GM20431 (cell line): ENCODE measurements at regions not wholly inside any gene's neighbourhood (a gene's known extent, or its start where the extent isn't known, plus 50 kb on each side); places are given as distances from the start of the nearest gene placed in this dataset.

Source experiments
- in situ Hi-C: fragments of 300-500 bp; cut with MseI, MboI; formaldehyde crosslinking; loops from one replicate; pipeline ENCODE4 v1.15.0; 2020; ENCODE audit warnings: low sequenced_read_pairs; ENCODE audit not compliant: unreplicated experiment

GRCh38 chr2:120593921-120594686, 141.6 kb upstream of the GLI2 start:
- in situ Hi-C loops: no loop called here

GRCh38 chr2:120594856-120595685, 140.6 kb upstream of the GLI2 start:
- in situ Hi-C loops: no loop called here

- in situ Hi-C loops: no loop called here
Observed at GRCh38 chr2:120595739-120596138, 139.9 kb upstream of the GLI2 start.

DNA sequence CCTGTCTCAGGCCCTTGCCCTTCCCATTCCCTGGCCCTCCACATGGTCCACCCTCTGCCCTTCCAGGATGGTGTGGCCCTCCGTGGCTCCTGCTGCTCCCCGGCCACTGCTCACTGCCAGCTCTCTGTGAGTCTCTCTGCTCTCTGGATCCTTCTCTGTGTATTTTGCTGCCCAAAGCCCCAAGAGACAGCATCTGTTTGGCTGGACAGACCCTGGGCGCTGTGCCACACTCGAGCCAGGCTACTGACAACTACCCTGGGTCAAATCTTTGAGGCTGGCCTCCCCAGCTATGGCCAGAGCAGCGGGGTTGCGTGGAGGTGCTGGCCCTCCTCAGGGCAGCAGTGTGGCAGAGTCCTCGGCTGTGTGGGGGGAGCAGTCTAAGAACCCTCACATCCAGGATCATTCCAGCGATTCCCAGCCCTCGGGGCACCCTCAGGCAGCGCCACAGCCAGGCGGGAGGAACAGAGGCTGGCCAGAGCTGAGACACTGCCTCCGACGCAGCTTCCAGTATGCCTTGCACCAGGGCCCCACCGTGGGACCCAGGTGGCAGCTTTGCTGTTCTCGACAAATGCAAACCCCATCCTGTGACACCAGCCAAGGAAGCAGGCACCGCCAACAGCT, 139.4 kb upstream of the GLI2 start:
- in situ Hi-C loops: no loop called here

GRCh38 chr2:120596990-120597594, 138.6 kb upstream of the GLI2 start:
- in situ Hi-C loops: no loop called here

- in situ Hi-C loops: no loop called here
Observed at GRCh38 chr2:120597595-120598193, 138.0 kb upstream of the GLI2 start.

GRCh38 chr2:120598416-120598815, 137.3 kb upstream of the GLI2 start:
- in situ Hi-C loops: no loop called here

GRCh38 chr2:120599072-120599471, 136.6 kb upstream of the GLI2 start:
- in situ Hi-C loops: no loop called here

DNA sequence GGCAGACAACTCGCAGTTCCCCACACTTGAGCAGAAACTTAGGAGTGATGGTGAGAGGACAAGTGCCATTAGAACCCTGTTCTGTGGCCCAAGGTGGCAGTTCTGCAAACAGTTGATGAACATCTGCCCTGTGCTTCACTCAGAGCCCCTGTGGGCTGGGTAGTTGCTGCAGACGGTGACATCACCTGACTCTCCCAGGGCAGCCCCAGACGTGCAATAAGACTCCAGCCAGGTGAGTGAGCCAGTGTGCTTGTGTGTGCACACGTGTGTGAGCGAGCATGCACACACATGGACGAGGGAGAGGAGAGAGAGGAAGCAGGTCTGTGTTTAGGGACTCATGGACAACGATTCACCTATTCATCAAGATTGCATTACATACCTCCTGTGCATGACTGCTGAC, 136.0 kb upstream of the GLI2 start:
- in situ Hi-C loops: no loop called here

GRCh38 chr2:120600335-120600734, 135.3 kb upstream of the GLI2 start:
- in situ Hi-C loops: no loop called here

- in situ Hi-C loops: no loop called here
Observed at GRCh38 chr2:120600786-120601185, 134.9 kb upstream of the GLI2 start.

DNA sequence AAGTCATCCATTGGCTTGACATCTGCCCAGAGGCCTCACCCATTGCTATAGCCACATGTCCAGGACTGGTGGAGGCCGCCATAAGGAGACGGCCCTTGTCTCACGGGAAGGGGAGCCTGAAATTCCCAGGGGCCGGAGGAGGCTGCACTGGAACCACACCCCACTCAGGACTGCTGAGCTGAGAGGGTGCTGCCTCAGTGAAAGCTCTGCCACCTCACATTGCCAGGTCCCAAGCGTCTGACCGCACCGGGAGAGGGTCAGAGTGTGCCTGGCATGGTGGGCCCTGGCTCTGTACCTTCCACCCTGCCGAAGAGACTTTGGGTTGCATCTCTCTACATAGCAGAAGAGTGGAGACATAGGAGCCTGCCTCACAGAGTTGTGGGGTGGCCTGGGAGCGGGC, 134.1 kb upstream of the GLI2 start:
- in situ Hi-C loops: no loop called here

GRCh38 chr2:120602251-120602650, 133.4 kb upstream of the GLI2 start:
- in situ Hi-C loops: no loop called here

DNA sequence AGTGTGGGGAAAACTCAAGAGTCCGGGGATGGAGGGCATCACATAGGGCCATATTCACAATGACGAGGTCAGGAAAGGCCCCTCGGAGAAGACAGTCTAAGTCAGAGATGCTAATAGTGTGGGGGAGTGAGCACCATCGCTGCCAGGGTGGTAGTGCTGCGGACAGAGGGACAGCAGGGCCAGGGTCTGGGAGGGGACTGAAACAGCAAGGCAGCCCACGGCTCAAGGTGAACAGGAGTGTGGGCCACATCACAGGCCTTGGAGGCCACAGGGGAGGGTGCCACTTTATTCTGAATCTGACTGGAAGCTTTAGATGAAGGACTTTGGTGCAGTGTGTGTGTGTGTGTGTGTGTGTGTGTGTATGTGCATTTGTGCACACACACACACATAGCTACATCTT, 130.9 kb upstream of the GLI2 start:
- in situ Hi-C loops: no loop called here

DNA sequence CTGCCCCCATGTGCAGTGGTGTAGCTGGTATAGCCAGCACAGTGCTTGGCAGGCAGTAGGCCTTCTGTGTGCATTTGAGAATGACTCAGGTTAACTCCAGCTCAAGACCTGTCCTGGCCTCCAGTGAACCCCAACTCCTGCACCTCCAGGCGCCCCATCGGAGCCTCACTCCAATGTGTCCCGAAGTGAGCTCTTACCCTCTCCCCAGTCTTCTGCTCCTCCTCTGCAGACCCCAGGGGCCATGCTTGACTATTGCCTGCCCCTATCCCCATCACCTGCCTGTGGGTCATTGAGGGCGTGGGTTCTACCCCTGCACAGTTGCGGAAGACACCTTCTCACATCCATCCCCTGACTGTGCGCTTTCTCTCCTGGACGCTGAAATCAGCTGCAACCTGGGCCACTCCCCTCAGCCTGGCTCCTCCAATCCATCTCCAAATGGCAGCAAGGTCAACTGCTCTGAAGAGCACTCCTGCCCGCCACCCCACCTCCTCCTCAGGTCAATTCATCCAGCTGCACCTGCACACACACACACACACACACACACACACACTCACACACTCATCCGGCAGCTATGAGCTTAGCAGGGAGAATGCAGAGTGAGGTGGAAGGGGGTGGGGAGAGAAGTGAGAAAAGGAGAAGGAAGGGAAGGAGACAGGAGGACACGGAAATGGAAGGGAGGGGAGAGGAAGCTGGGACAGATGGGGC, 130.3 kb upstream of the GLI2 start:
- in situ Hi-C loops: no loop called here

GRCh38 chr2:120606280-120606679, 129.4 kb upstream of the GLI2 start:
- in situ Hi-C loops: no loop called here

DNA sequence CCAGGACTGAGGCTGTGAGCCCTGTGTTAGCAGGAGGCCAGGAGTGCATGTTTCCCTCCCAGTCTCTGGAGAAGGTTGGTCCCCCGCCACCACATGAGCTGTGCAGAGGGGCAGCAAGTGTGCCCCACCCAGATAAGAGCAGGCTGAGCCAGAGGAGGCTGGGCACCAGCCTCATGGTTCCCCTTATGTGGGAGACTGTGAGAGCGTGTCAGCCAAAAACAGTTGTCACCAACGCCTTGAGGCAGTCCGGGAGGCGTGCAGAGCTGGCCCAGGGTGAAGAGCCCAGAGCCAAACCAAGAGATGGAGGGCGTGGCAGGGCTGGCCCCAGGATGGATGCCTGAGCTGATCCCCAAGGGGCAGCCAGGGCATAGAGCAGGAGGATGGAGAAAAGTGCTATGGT, 128.7 kb upstream of the GLI2 start:
- in situ Hi-C loops: no loop called here

GRCh38 chr2:120607506-120607905, 128.2 kb upstream of the GLI2 start:
- in situ Hi-C loops: no loop called here

DNA sequence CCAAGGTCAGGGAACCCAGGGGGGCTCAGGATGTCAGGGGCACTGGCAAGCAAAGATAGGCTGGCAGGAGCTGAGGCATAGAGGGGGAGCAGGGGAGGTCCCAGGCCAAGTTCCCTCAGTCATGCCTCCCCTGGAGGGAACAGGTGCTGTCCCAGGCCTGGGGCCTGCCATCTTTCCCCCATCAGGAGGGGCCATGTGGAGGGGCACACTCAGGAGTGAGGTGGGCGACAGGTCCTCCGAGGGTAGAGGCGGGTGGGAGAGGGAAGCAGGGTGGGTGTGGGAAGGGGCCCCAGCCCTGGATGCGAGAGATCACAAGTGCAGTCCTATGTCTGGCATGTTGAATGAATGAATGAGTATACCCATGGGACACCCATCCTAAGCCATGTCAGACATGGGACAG, 127.7 kb upstream of the GLI2 start:
- in situ Hi-C loops: no loop called here
